GM12891 (cell line): ENCODE measurements at regions not wholly inside any gene's neighbourhood (a gene's known extent, or its start where the extent isn't known, plus 50 kb on each side); places are given as distances from the start of the nearest gene placed in this dataset.

Experiments
- POLR2A ChIP-seq: IDR thresholded peaks from 2 replicates; pipeline ENCODE4 v1.6.1; 2011; ENCODE audit warnings: low read depth, low read length, control low read depth
- POLR2AphosphoS5 ChIP-seq: IDR thresholded peaks from 2 replicates; pipeline ENCODE4 v1.6.1; 2011; ENCODE audit warnings: low read depth, low read length, control low read depth
- TAF1 ChIP-seq: IDR thresholded peaks from 2 replicates; pipeline ENCODE4 v1.6.1; 2011; ENCODE audit warnings: low read depth, low read length, control low read depth

DNA sequence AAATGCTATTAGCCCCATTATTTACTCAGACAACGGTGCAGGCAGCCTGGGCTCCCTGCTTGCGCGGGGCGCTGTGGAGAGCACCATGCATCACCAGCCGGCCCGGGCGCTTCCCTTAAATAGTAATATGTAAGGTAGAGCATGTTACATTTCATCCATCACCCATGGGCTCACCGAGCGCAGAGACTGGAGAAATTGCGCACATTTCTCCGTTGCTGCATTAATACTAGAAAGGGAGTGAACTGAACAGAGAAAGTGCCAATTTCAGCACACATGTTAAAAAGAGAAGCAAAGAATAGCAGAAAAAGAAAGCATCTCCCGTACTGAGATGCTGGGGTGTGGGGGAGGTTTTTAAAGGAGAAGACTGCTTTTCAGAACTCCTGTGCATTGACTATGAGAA lies 400.3 kb downstream of the ZSWIM6 start:
- no peak for TF ChIP-seq POLR2A
- no peak for TF ChIP-seq POLR2AphosphoS5
- no peak for TF ChIP-seq TAF1
